Stimulated activated CD4-positive, alpha-beta T cell treated with anti-CD3 and anti-CD28 coated beads, Interleukin-2, amount 100 ng/mL, for 48 hours (primary cell): ENCODE measurements at regions not wholly inside any gene's neighbourhood (a gene's known extent, or its start where the extent isn't known, plus 50 kb on each side); places are given as distances from the start of the nearest gene placed in this dataset.
"Not testable (repeated sequence)": the region's sequence is repeated elsewhere in the genome, so short reads cannot be mapped to it uniquely, and the experiment has no call there.

ENCODE experiments used
- DNase-seq, 2 donors: peaks; one replicate each; pipeline ENCODE4 v3.0.0-alpha.2; 2020

GRCh38 chr1:81738875-81739274 lies 61.9 kb upstream of the ADGRL2 start:
- DNase-seq: no peak

- no peak for DNase-seq
These were observed 67.3 kb upstream of the ADGRL2 start for GRCh38 chr1:81733480-81733879.

GRCh38 chr1:81731989-81732388 lies 68.7 kb upstream of the ADGRL2 start:
- no peak for DNase-seq

GRCh38 chr1:81730881-81731280 lies 69.9 kb upstream of the ADGRL2 start:
- no peak for DNase-seq

- not testable (repeated sequence) for DNase-seq
These were observed 70.4 kb upstream of the ADGRL2 start for GRCh38 chr1:81730299-81730698.

- DNase-seq: no peak
These were observed 70.9 kb upstream of the ADGRL2 start for GRCh38 chr1:81729818-81730217.

GRCh38 chr1:81729239-81729638 lies 71.5 kb upstream of the ADGRL2 start:
- DNase-seq: no peak

GRCh38 chr1:81725823-81726222 lies 74.9 kb upstream of the ADGRL2 start:
- no peak for DNase-seq

GRCh38 chr1:81722631-81723328 lies 78.0 kb upstream of the ADGRL2 start:
- DNase-seq: not testable (repeated sequence)

GRCh38 chr1:81720256-81720655 lies 80.5 kb upstream of the ADGRL2 start:
- not testable (repeated sequence) for DNase-seq

- no peak for DNase-seq
These were observed 83.5 kb upstream of the ADGRL2 start for GRCh38 chr1:81717230-81717629.

- no peak for DNase-seq
These were observed 85.3 kb upstream of the ADGRL2 start for GRCh38 chr1:81715391-81715790.

GRCh38 chr1:81714636-81715035 lies 86.1 kb upstream of the ADGRL2 start:
- DNase-seq: no peak

- DNase-seq: no peak
These were observed 88.3 kb upstream of the ADGRL2 start for GRCh38 chr1:81712425-81712824.

GRCh38 chr1:81710857-81711256 lies 89.9 kb upstream of the ADGRL2 start:
- DNase-seq: no peak

- no peak for DNase-seq
These were observed 92.5 kb upstream of the ADGRL2 start for GRCh38 chr1:81708250-81708649.

- no peak for DNase-seq
These were observed 93.9 kb upstream of the ADGRL2 start for GRCh38 chr1:81706650-81707435.

GRCh38 chr1:81703756-81704463 lies 96.8 kb upstream of the ADGRL2 start:
- no peak for DNase-seq

- DNase-seq: no peak
These were observed 97.4 kb upstream of the ADGRL2 start for GRCh38 chr1:81703391-81703755.

- no peak for DNase-seq
These were observed 97.8 kb upstream of the ADGRL2 start for GRCh38 chr1:81702903-81703302.

GRCh38 chr1:81702079-81702715 lies 98.5 kb upstream of the ADGRL2 start:
- no peak for DNase-seq

GRCh38 chr1:81700728-81701470 lies 99.8 kb upstream of the ADGRL2 start:
- no peak for DNase-seq

GRCh38 chr1:81699234-81699633 lies 101.5 kb upstream of the ADGRL2 start:
- no peak for DNase-seq
